Endothelial cell of umbilical vein (primary cell): ENCODE measurements at regions not wholly inside any gene's neighbourhood (a gene's known extent, or its start where the extent isn't known, plus 50 kb on each side); places are given as distances from the start of the nearest gene placed in this dataset.

ENCODE experiments used
- BruUV-seq: library from RNA; stranded (reverse); fragments of 400-500 nt; replicated peaks from 2 replicates; lab custom pipeline; 2021; lab: Mats Ljungman, UMichigan
- CTCF ChIA-PET: fragments of 300-600, 350-600 bp; sonication (Branson Sonifier 250); formaldehyde crosslinking; loops from one replicate; lab custom pipeline; 2021; ENCODE audit warnings: antibody characterized with exemption, inconsistent platforms; lab: Charles Lee
- POLR2A ChIA-PET: fragments of 300-600, 350-600 bp; sonication (Branson Sonifier 250); formaldehyde crosslinking; loops from one replicate; lab custom pipeline; 2021; ENCODE audit warnings: antibody characterized with exemption, inconsistent platforms; lab: Charles Lee
- DNase-seq: peaks from one replicate; pipeline ENCODE4 v3.0.0-alpha.2; 2011; ENCODE audit warnings: low read depth, low spot score
- FAIRE-seq: peaks from 2 replicates; lab custom pipeline; 2011; peaks lifted over from hg19 to GRCh38; lab: Jason Lieb, UNC
- H2AFZ ChIP-seq: 2 replicates; pipeline ENCODE4 v1.6.0; 2012; ENCODE audit warnings: low read depth, low read length, control low read depth, inconsistent platforms
- H3K27ac ChIP-seq: 2 replicates; pipeline ENCODE4 v1.5.1; 2011; ENCODE audit warnings: low read depth, mild to moderate bottlenecking, control low read depth, low read length, moderate library complexity; ENCODE audit not compliant: insufficient read depth
- H3K27me3 ChIP-seq, 2 experiments: 2 replicates each; pipeline versions ENCODE4 v1.6.0 to v1.6.1; 2011; ENCODE audit warnings: low read length in 2 of 2, mixed read lengths in 1 of 2; ENCODE audit not compliant: control insufficient read depth in 2 of 2, insufficient read depth in 2 of 2
- H3K36me3 ChIP-seq, 2 experiments: 2 replicates in 1 of 2; 3 replicates in 1 of 2; pipeline ENCODE4 v1.5.1; 2011; ENCODE audit warnings: low read length in 2 of 2, mild to moderate bottlenecking in 1 of 2, moderate library complexity in 1 of 2; ENCODE audit not compliant: control insufficient read depth in 2 of 2, insufficient read depth in 2 of 2; ENCODE audit errors: extremely low read depth in 1 of 2
- H3K4me1 ChIP-seq: 3 replicates; pipeline ENCODE4 v1.5.1; 2011; ENCODE audit warnings: mild to moderate bottlenecking, low read length; ENCODE audit not compliant: control insufficient read depth, insufficient read depth; ENCODE audit errors: extremely low read depth
- H3K4me2 ChIP-seq: 2 replicates; pipeline ENCODE4 v1.6.1; 2011; ENCODE audit warnings: low read length, control low read depth, mixed read lengths; ENCODE audit not compliant: insufficient read depth
- H3K4me3 ChIP-seq, 3 experiments: fragments of 200-600 bp in 1 of 3; sonication (generic), shearing (Covaris generic) in 1 of 3; replicated peaks in 1 of 3; 2 replicates each; pipeline ENCODE4 v1.5.1; 2011 to 2016; ENCODE audit warnings: control low read depth in 3 of 3, low read length in 3 of 3, mild to moderate bottlenecking in 2 of 3, inconsistent platforms in 1 of 3, low read depth in 1 of 3, moderate library complexity in 1 of 3; ENCODE audit not compliant: insufficient read depth in 1 of 3
- H3K79me2 ChIP-seq: 2 replicates; pipeline ENCODE4 v1.6.0; 2012; ENCODE audit warnings: low read length, inconsistent platforms; ENCODE audit not compliant: control insufficient read depth, insufficient read depth
- H3K9ac ChIP-seq: replicated peaks from 2 replicates; pipeline ENCODE3; 2011; ENCODE audit warnings: low read length, control low read depth; ENCODE audit not compliant: insufficient read depth; ENCODE audit errors: extremely low read depth
- H3K9me1 ChIP-seq: replicated peaks from 3 replicates; pipeline ENCODE4 v1.6.0; 2011; ENCODE audit warnings: mild to moderate bottlenecking, low read length; ENCODE audit not compliant: control insufficient read depth, insufficient read depth; ENCODE audit errors: extremely low read depth
- H3K9me3 ChIP-seq: replicated peaks from 2 replicates; pipeline ENCODE4 v1.5.1; 2012; ENCODE audit warnings: low read length, inconsistent platforms; ENCODE audit not compliant: control insufficient read depth, insufficient read depth
- H4K20me1 ChIP-seq: replicated peaks from 2 replicates; pipeline ENCODE3; 2011; ENCODE audit warnings: mild to moderate bottlenecking, low read length; ENCODE audit not compliant: control insufficient read depth, insufficient read depth; ENCODE audit errors: extremely low read depth
- EZH2 ChIP-seq: IDR thresholded peaks from 2 replicates; pipeline ENCODE4 v1.6.1; 2012; ENCODE audit warnings: borderline replicate concordance, low read depth, mild to moderate bottlenecking, moderate library complexity, low read length, inconsistent platforms; ENCODE audit not compliant: severe bottlenecking
- FOS ChIP-seq: IDR thresholded peaks from 2 replicates; pipeline ENCODE4 v1.6.1; 2011; ENCODE audit warnings: mild to moderate bottlenecking, low read length, moderate library complexity, borderline replicate concordance; ENCODE audit not compliant: insufficient read depth
- GATA2 ChIP-seq: IDR thresholded peaks from 2 replicates; pipeline ENCODE4 v1.7.0; 2011; ENCODE audit warnings: low read depth, mild to moderate bottlenecking, moderate library complexity, mixed read lengths, low read length; ENCODE audit not compliant: insufficient read length, insufficient read depth
- JUN ChIP-seq: IDR thresholded peaks from 2 replicates; pipeline ENCODE4 v1.6.1; 2011; ENCODE audit warnings: borderline replicate concordance, low read depth; ENCODE audit not compliant: insufficient read length, insufficient read depth
- MYC ChIP-seq: IDR thresholded peaks from one replicate; pipeline ENCODE4 v1.6.1; 2011; ENCODE audit warnings: mild to moderate bottlenecking, low read depth, low read length
- POLR2A ChIP-seq: IDR thresholded peaks from 2 replicates; pipeline ENCODE4 v1.6.1; 2012; ENCODE audit warnings: low read depth, mild to moderate bottlenecking, control low read depth, low read length
- POLR2AphosphoS5 ChIP-seq: IDR thresholded peaks from 2 replicates; pipeline ENCODE4 v1.6.1; 2012; ENCODE audit warnings: low read depth, mild to moderate bottlenecking, control low read depth, low read length, moderate library complexity; ENCODE audit not compliant: insufficient read depth
- dilution Hi-C: fragments of 300-500 bp; cut with MboI; formaldehyde crosslinking; loops from one replicate; pipeline ENCODE4 v1.15.0; 2019; ENCODE audit warnings: low sequenced_read_pairs; ENCODE audit not compliant: extremely low pct_ligation_motif_present
- intact Hi-C: fragments of 100-400 bp; cut with micrococcal nuclease; formaldehyde crosslinking; loops from one replicate; pipeline ENCODE4 v1.10.0; 2022
- TF ChIP-seq, protein P1 (sequence below), 2 donors: IDR thresholded peaks; 1 replicate in 1 of 2; 2 replicates in 1 of 2; pipeline ENCODE4 v1.5.1; 2011; ENCODE audit warnings: low read length in 2 of 2, mild to moderate bottlenecking in 2 of 2, moderate library complexity in 2 of 2, control low read depth in 1 of 2, inconsistent platforms in 1 of 2, low read depth in 1 of 2; ENCODE audit not compliant: insufficient read depth in 1 of 2; ENCODE audit errors: extremely low read depth in 1 of 2
- TF ChIP-seq, protein P2 (sequence below): IDR thresholded peaks from 2 replicates; pipeline ENCODE4 v1.6.1; 2011; ENCODE audit not compliant: insufficient read depth, insufficient read length

DNA sequence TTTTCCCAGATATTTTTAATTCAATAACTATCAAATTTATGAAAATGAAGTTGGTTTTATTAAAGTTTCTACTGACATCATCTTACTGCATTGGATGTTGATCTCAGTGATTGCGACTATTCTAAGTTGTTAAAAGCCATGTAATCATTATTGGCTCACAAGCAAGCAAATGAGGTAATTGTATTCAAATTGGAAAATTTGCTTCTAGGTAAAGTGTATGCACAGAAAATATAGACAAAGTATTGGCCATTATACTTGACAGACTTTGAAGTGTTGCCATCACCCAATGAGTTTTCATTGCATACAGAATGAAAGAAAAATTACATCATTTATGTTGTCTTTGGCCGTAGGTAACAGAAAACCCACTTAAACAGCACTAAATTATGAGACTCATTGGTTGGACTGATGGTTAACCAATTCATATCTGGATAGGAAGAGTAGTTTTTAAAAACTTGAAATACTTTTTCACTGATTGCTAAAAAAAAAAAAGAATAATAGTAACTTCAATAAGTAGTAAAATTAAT is 299.2 kb downstream of the USP25 start:
- ChIA-PET CTCF (interaction anchor here (1.2 kb wide), 1 partner anchor 580 kb away, joined by 3 read pairs; no protein-coding TSS in a partner anchor), POLR2A (no interaction called here)
- Histone ChIP-seq H3K79me2 (no peaks in the 10 kb centered on the region), H3K4me1 (no peaks in the 10 kb centered on the region), H4K20me1 (no peaks in the 10 kb centered on the region), H3K9me3 (no peaks in the 10 kb centered on the region), H2AFZ (no peak overlapping the region), H3K27me3 (no peaks in the 10 kb centered on the region), H3K4me3 (no peak overlapping the region), H3K27ac (no peak overlapping the region), H3K36me3 (no peaks in the 10 kb centered on the region), H3K9me1 (no peaks in the 10 kb centered on the region), H3K9ac (no peak overlapping the region), H3K4me2 (no peak overlapping the region)
- dilution Hi-C loops: no loop called here
- intact Hi-C loops: no loop called here
- FAIRE-seq (no peak), DNase-seq (no peak)
- no TSS peak for BruUV-seq
- TF ChIP-seq GATA2 (no peak), POLR2A (no peak), JUN (no peak), MYC (no peak), EZH2 (no peak)
- TF ChIP-seq, protein P1, sequence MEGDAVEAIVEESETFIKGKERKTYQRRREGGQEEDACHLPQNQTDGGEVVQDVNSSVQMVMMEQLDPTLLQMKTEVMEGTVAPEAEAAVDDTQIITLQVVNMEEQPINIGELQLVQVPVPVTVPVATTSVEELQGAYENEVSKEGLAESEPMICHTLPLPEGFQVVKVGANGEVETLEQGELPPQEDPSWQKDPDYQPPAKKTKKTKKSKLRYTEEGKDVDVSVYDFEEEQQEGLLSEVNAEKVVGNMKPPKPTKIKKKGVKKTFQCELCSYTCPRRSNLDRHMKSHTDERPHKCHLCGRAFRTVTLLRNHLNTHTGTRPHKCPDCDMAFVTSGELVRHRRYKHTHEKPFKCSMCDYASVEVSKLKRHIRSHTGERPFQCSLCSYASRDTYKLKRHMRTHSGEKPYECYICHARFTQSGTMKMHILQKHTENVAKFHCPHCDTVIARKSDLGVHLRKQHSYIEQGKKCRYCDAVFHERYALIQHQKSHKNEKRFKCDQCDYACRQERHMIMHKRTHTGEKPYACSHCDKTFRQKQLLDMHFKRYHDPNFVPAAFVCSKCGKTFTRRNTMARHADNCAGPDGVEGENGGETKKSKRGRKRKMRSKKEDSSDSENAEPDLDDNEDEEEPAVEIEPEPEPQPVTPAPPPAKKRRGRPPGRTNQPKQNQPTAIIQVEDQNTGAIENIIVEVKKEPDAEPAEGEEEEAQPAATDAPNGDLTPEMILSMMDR (IDR thresholded peaks at IDR 0.05; ENCODE audit: extremely low read depth in 1 of 2, insufficient read depth in 1 of 2, low read depth in 1 of 2, low read length in 2 of 2): no peak

- Histone ChIP-seq H3K4me2 (no peak overlapping the region), H3K36me3 (no peaks in the 10 kb centered on the region), H4K20me1 (no peaks in the 10 kb centered on the region), H3K27me3 (no peaks in the 10 kb centered on the region), H3K4me1 (no peaks in the 10 kb centered on the region), H3K9ac (no peak overlapping the region), H3K79me2 (no peaks in the 10 kb centered on the region), H3K9me3 (no peaks in the 10 kb centered on the region), H2AFZ (no peak overlapping the region), H3K4me3 (no peak overlapping the region), H3K9me1 (no peaks in the 10 kb centered on the region), H3K27ac (no peak overlapping the region)
- TF ChIP-seq, protein P1 (IDR thresholded peaks at IDR 0.05; ENCODE audit: extremely low read depth in 1 of 2, insufficient read depth in 1 of 2, low read depth in 1 of 2, low read length in 2 of 2): no peak
- TF ChIP-seq POLR2AphosphoS5: no peak
- TF ChIP-seq GATA2: no peak
- no peak for TF ChIP-seq MYC
- no peak for TF ChIP-seq FOS
- TF ChIP-seq EZH2: no peak
- TF ChIP-seq POLR2A: no peak
- TF ChIP-seq, protein P2, sequence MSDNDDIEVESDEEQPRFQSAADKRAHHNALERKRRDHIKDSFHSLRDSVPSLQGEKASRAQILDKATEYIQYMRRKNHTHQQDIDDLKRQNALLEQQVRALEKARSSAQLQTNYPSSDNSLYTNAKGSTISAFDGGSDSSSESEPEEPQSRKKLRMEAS: no peak
- no peak for TF ChIP-seq JUN
- FAIRE-seq (no peak), DNase-seq (no peak)
- dilution Hi-C loops (no loop called here), intact Hi-C loops (no loop called here)
- no TSS peak for BruUV-seq
- ChIA-PET CTCF (no interaction called here), POLR2A (no interaction called here)
Observed at GRCh38 chr21:16033193-16033592, 303.4 kb downstream of the USP25 start.
